Mesenchymal stem cell (in vitro differentiated cells and primary cell): ENCODE measurements at regions not wholly inside any gene's neighbourhood (a gene's known extent, or its start where the extent isn't known, plus 50 kb on each side); places are given as distances from the start of the nearest gene placed in this dataset.
A peak's percentile ranks its signal among the peaks of the same experiment; 100 is the strongest.
"Not testable (repeated sequence)": the region's sequence is repeated elsewhere in the genome, so short reads cannot be mapped to it uniquely, and the experiment has no call there.

Source experiments
- DNase-seq: peaks from one replicate; pipeline ENCODE4 v3.0.0-alpha.2; 2013
- H2AFZ ChIP-seq: one replicate; pipeline ENCODE4 v1.6.1; 2013; ENCODE audit warnings: low read depth, mild to moderate bottlenecking, control low read depth, inconsistent platforms, low read length, moderate library complexity
- H2AK5ac ChIP-seq: 2 replicates; pipeline ENCODE4 v1.6.1; 2013; ENCODE audit warnings: low read length, moderate library complexity, mild to moderate bottlenecking, inconsistent platforms; ENCODE audit not compliant: severe bottlenecking
- H2BK120ac ChIP-seq: one replicate; pipeline ENCODE4 v1.6.1; 2013; ENCODE audit warnings: low read depth, mild to moderate bottlenecking, inconsistent platforms, low read length, moderate library complexity
- H2BK12ac ChIP-seq, 2 experiments: one replicate each; pipeline ENCODE4 v1.6.1; 2013; ENCODE audit warnings: inconsistent platforms in 2 of 2, low read length in 2 of 2, mild to moderate bottlenecking in 2 of 2, moderate library complexity in 2 of 2, control low read depth in 1 of 2
- H2BK15ac ChIP-seq: one replicate; pipeline ENCODE4 v1.6.1; 2013; ENCODE audit warnings: mild to moderate bottlenecking, low read depth, inconsistent platforms; ENCODE audit not compliant: poor library complexity, severe bottlenecking
- H2BK5ac ChIP-seq: 2 replicates; pipeline ENCODE4 v1.6.1; 2013; ENCODE audit warnings: low read depth, mild to moderate bottlenecking, low read length, control low read depth, inconsistent platforms; ENCODE audit not compliant: poor library complexity, severe bottlenecking
- H3K14ac ChIP-seq, 2 experiments: one replicate each; pipeline ENCODE4 v1.6.1; 2013; ENCODE audit warnings: inconsistent platforms in 2 of 2, low read length in 2 of 2, control low read depth in 1 of 2, mild to moderate bottlenecking in 1 of 2, moderate library complexity in 1 of 2
- H3K18ac ChIP-seq, 2 experiments: one replicate each; pipeline ENCODE4 v1.6.1; 2013; ENCODE audit warnings: inconsistent platforms in 2 of 2, low read length in 2 of 2, control low read depth in 1 of 2, low read depth in 1 of 2, mild to moderate bottlenecking in 1 of 2
- H3K23ac ChIP-seq, 2 experiments: one replicate each; pipeline ENCODE4 v1.6.1; 2013; ENCODE audit warnings: inconsistent platforms in 2 of 2, low read length in 2 of 2, mild to moderate bottlenecking in 2 of 2, moderate library complexity in 2 of 2, control low read depth in 1 of 2
- H3K27ac ChIP-seq: 2 replicates; pipeline ENCODE4 v1.5.1; 2013; ENCODE audit warnings: mild to moderate bottlenecking, moderate library complexity, low read length, control low read depth, inconsistent platforms; ENCODE audit not compliant: poor library complexity, severe bottlenecking
- H3K27me3 ChIP-seq, 2 experiments: 2 replicates each; pipeline versions ENCODE4 v1.6.1 to v1.7.0; 2013; ENCODE audit warnings: low read length in 2 of 2, mild to moderate bottlenecking in 2 of 2, moderate library complexity in 2 of 2, control low read depth in 1 of 2, inconsistent platforms in 1 of 2; ENCODE audit not compliant: control insufficient read depth in 1 of 2, insufficient read depth in 1 of 2
- H3K36me3 ChIP-seq, 2 experiments: 2 replicates each; pipeline versions ENCODE4 v1.6.1 to v1.7.0; 2013; ENCODE audit warnings: low read length in 2 of 2, control low read depth in 1 of 2, inconsistent platforms in 1 of 2, low read depth in 1 of 2, mild to moderate bottlenecking in 1 of 2; ENCODE audit not compliant: insufficient read depth in 2 of 2, control insufficient read depth in 1 of 2
- H3K4ac ChIP-seq, 2 experiments: one replicate each; pipeline ENCODE4 v1.6.1; 2013; ENCODE audit warnings: inconsistent platforms in 2 of 2, low read length in 2 of 2, mild to moderate bottlenecking in 2 of 2, moderate library complexity in 2 of 2, control low read depth in 1 of 2, low read depth in 1 of 2
- H3K4me1 ChIP-seq: 2 replicates; pipeline ENCODE4 v1.6.1; 2013; ENCODE audit warnings: low read depth, low read length, control low read depth; ENCODE audit not compliant: control insufficient read depth, insufficient read depth
- H3K4me2 ChIP-seq: 2 replicates; pipeline ENCODE4 v1.6.1; 2013; ENCODE audit warnings: low read length, mild to moderate bottlenecking, inconsistent platforms; ENCODE audit not compliant: poor library complexity, severe bottlenecking
- H3K4me3 ChIP-seq, 2 experiments: 2 replicates each; pipeline versions ENCODE4 v1.5.1 to v1.7.0; 2013; ENCODE audit warnings: low read length in 2 of 2, mild to moderate bottlenecking in 2 of 2, control low read depth in 1 of 2, low read depth in 1 of 2; ENCODE audit not compliant: insufficient read depth in 1 of 2
- H3K79me1 ChIP-seq: replicated peaks from 2 replicates; pipeline ENCODE4 v1.6.1; 2013; ENCODE audit warnings: mild to moderate bottlenecking, control low read depth, low read length, inconsistent platforms; ENCODE audit not compliant: poor library complexity, severe bottlenecking
- H3K9ac ChIP-seq: 2 replicates; pipeline ENCODE4 v1.7.0; 2013; ENCODE audit warnings: mild to moderate bottlenecking, low read length, moderate library complexity
- H3K9me3 ChIP-seq: 2 replicates; pipeline ENCODE4 v1.7.0; 2013; ENCODE audit warnings: mild to moderate bottlenecking, low read length; ENCODE audit not compliant: control insufficient read depth
- H4K8ac ChIP-seq: one replicate; pipeline ENCODE4 v1.6.1; 2013; ENCODE audit warnings: inconsistent platforms, mild to moderate bottlenecking, low read length, moderate library complexity
- H4K91ac ChIP-seq: one replicate; pipeline ENCODE4 v1.6.1; 2013; ENCODE audit warnings: mild to moderate bottlenecking, low read length, inconsistent platforms
- WGBS: methylation state at CpG from one replicate; pipeline ENCODE4 v1.1.7; 2013; ENCODE audit warnings: mixed read lengths; 5-methylcytosine and 5-hydroxymethylcytosine counted together

DNA sequence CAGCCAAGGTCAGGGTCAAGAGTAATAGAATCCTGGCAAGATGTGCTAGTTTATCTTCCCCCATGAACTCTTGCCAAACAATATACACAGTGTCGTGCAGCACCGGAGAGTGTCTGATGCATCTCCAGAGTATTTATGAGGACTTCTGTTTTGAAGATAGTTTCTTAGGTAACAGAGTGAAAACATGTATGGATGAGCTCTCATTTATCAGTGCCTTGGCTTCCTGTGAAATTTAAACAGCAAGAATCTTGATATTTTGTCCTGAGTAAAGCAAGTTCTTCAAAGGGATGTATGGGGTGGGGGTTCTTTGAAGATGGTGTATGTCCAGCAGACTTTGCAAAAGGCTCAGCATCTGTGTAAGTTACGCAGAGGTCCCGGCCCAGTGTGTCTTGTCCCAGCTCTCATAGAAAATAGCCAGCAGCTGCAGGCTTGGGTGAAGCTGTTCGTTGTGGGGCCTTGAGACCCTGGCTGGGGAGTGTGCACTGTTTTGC, 361.0 kb upstream of the NT5C1B start:
- Histone ChIP-seq H3K79me1 (no peaks in the 10 kb centered on the region), H3K36me3 (no peaks in the 10 kb centered on the region), H3K4ac (peak overlapping the region in 1 of 2 experiments; percentile 90), H3K4me1 (peaks cover 2% of the 10 kb centered on the region), H3K4me2 (no peak overlapping the region), H2AK5ac (no peak overlapping the region), H4K91ac (no peak overlapping the region), H3K23ac (no peak overlapping the region), H2BK120ac (peak overlapping the region; percentile 0), H3K14ac (peak overlapping the region in 1 of 2 experiments; percentile 26), H2BK12ac (peak overlapping the region in 1 of 2 experiments; percentile 89), H3K9ac (peak overlapping the region; percentile 48), H3K4me3 (peak overlapping the region in 1 of 2 experiments; percentile 17), H3K9me3 (peaks cover 5% of the 10 kb centered on the region), H3K27ac (no peak overlapping the region), H2BK5ac (no peak overlapping the region), H4K8ac (no peak overlapping the region), H3K18ac (peak overlapping the region; percentile 10 to 84), H2AFZ (no peak overlapping the region), H2BK15ac (no peak overlapping the region), H3K27me3 (no peaks in the 10 kb centered on the region)
- DNase-seq, result peak; percentile 96
- 13% methylated on average over 5 of the region's 5 CpGs for WGBS

DNA sequence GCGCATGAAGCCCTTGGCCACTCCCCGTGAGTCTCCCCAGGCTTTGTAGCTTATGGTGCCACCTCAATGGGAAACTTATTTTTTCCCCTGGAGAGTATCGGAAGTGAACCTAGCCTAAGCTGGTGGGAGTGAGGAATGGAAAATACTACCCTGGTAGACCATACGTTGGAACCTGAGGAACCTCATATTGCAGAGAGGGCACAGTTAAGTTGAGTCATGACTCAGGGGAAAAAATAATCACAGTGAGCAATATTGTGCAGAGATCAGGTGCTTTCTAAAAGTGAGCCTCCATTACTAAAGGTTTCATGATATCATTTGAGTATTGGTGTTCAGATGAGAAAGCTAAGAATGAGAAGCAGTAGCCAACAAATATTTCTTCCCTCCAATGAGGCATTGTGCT, 360.5 kb upstream of the NT5C1B start:
- DNase-seq, result no peak
- Histone ChIP-seq H3K18ac (peak overlapping the region in 1 of 2 experiments; percentile 16), H3K4ac (no peak overlapping the region), H2BK15ac (peak overlapping the region; percentile 71), H3K9ac (peak overlapping the region; percentile 48), H2BK5ac (no peak overlapping the region), H2AFZ (no peak overlapping the region), H2AK5ac (no peak overlapping the region), H3K36me3 (no peaks in the 10 kb centered on the region), H3K23ac (no peak overlapping the region), H4K91ac (no peak overlapping the region), H4K8ac (no peak overlapping the region), H3K27ac (no peak overlapping the region), H2BK120ac (no peak overlapping the region), H3K79me1 (no peaks in the 10 kb centered on the region), H3K9me3 (peaks cover 4% of the 10 kb centered on the region), H3K4me1 (peaks cover 2% of the 10 kb centered on the region), H3K14ac (no peak overlapping the region), H3K27me3 (no peaks in the 10 kb centered on the region), H3K4me2 (no peak overlapping the region), H3K4me3 (peak overlapping the region in 1 of 2 experiments; percentile 17), H2BK12ac (peak overlapping the region in 1 of 2 experiments; percentile 17)
- 68% methylated on average over 4 of the region's 4 CpGs for WGBS

DNA sequence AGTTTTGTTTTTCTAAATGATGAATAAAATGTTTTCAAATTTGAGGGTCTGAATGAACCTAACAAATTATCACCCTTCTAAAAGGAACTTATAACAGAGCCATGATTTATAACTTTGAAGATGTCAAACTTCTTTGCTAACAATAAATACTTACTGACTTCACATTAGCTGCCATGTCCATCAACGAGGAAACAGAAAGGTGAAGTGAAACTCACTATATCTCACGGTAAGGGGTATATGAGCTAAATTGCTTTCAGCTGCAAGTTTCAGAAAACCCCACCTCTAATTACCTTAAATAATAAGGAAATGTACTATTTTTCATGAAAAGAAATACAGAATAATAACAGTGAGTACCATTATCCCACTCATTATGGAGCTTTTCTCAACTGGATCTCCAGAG, 350.8 kb upstream of the NT5C1B start:
- no peak overlapping the region for H3K23ac ChIP-seq
- H3K79me1 ChIP-seq, result no peaks in the 10 kb centered on the region
- DNase-seq, result no peak
- no CpG with 5 or more reads among the region's 2 CpGs for WGBS
- no peak overlapping the region for H3K4ac ChIP-seq
- no peak overlapping the region for H2AK5ac ChIP-seq
- no peak overlapping the region for H2AFZ ChIP-seq
- H2BK12ac ChIP-seq, result no peak overlapping the region
- no peak overlapping the region for H3K4me3 ChIP-seq
- no peak overlapping the region for H3K4me2 ChIP-seq
- no peaks in the 10 kb centered on the region for H3K27me3 ChIP-seq
- no peak overlapping the region for H4K8ac ChIP-seq
- no peaks in the 10 kb centered on the region for H3K36me3 ChIP-seq
- no peaks in the 10 kb centered on the region for H3K4me1 ChIP-seq
- no peaks in the 10 kb centered on the region for H3K9me3 ChIP-seq
- no peak overlapping the region for H2BK120ac ChIP-seq
- no peak overlapping the region for H2BK15ac ChIP-seq
- no peak overlapping the region for H2BK5ac ChIP-seq
- H4K91ac ChIP-seq, result no peak overlapping the region
- H3K27ac ChIP-seq, result no peak overlapping the region
- no peak overlapping the region for H3K14ac ChIP-seq
- H3K18ac ChIP-seq, result no peak overlapping the region
- no peak overlapping the region for H3K9ac ChIP-seq

DNA sequence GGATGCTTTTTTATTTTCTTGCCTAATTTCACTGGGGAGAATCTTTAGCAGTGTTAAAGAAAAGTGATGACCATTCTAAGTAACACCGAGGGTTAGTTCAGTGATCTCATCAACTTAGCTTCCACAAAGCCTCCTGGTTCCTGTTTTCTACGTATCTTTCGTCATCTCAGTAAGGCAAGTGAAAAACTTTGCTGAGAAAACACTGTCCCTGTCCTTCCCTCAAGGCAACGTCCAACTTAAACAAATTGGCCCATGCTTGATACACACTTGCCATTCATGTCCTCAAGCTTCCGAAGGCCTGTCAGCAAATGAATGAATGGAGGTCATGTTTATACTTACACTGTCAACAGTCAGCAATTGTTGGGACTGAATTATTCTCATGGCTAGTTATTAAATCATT, 350.4 kb upstream of the NT5C1B start:
- H2AK5ac ChIP-seq, H3K9ac ChIP-seq, H2BK120ac ChIP-seq, H3K4ac ChIP-seq, H3K9me3 ChIP-seq, H3K14ac ChIP-seq, H3K4me2 ChIP-seq, H2BK5ac ChIP-seq, H3K23ac ChIP-seq, H3K27ac ChIP-seq, H4K91ac ChIP-seq, H4K8ac ChIP-seq, H3K4me3 ChIP-seq, H3K36me3 ChIP-seq, DNase-seq, H2BK12ac ChIP-seq, H3K4me1 ChIP-seq, H3K79me1 ChIP-seq, H3K27me3 ChIP-seq, H2BK15ac ChIP-seq, H3K18ac ChIP-seq, H2AFZ ChIP-seq: not testable (repeated sequence)
- 24% methylated on average over 2 of the region's 5 CpGs for whole genome bisulfite sequencing
